Keratinocyte (primary cell): ENCODE measurements at regions not wholly inside any gene's neighbourhood (a gene's known extent, or its start where the extent isn't known, plus 50 kb on each side); places are given as distances from the start of the nearest gene placed in this dataset.
"Not testable (repeated sequence)": the region's sequence is repeated elsewhere in the genome, so short reads cannot be mapped to it uniquely, and the experiment has no call there.

Experiments
- EZH2 ChIP-seq: IDR thresholded peaks from one replicate; pipeline ENCODE4 v1.6.1; 2012; ENCODE audit warnings: inconsistent platforms, mild to moderate bottlenecking, low read length, moderate library complexity
- TF ChIP-seq, protein P1 (sequence below), 3 experiments: IDR thresholded peaks in 1 of 3; conservative IDR thresholded peaks in 1 of 3; optimal IDR thresholded peaks in 1 of 3; 2 replicates in 2 of 3; 3 replicates in 1 of 3; pipeline versions ENCODE3 to v1.5.1; 2011; ENCODE audit warnings: low read length in 3 of 3, mild to moderate bottlenecking in 3 of 3, moderate library complexity in 2 of 3, control low read depth in 1 of 3, inconsistent platforms in 1 of 3; ENCODE audit not compliant: insufficient read depth in 2 of 3; ENCODE audit errors: extremely low read depth in 1 of 3

DNA sequence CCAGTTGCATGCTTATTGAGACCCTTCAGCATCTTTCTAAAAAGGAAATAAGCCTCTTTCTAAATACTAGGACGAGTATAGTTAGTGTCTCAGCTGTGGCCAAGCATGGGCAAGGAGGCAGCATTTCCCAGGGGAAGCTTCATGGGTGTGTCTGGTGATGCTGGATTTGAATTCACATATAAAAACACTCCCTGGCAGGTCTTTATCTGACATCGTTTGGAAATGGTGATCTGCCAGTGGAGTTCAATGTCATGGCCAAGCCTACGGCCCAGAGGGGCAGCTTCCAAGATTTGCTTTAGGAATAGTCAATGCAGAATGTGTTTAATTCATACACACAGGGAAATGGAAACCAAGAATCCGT is 94.7 kb downstream of the SRGAP2 start:
- TF ChIP-seq, protein P1, sequence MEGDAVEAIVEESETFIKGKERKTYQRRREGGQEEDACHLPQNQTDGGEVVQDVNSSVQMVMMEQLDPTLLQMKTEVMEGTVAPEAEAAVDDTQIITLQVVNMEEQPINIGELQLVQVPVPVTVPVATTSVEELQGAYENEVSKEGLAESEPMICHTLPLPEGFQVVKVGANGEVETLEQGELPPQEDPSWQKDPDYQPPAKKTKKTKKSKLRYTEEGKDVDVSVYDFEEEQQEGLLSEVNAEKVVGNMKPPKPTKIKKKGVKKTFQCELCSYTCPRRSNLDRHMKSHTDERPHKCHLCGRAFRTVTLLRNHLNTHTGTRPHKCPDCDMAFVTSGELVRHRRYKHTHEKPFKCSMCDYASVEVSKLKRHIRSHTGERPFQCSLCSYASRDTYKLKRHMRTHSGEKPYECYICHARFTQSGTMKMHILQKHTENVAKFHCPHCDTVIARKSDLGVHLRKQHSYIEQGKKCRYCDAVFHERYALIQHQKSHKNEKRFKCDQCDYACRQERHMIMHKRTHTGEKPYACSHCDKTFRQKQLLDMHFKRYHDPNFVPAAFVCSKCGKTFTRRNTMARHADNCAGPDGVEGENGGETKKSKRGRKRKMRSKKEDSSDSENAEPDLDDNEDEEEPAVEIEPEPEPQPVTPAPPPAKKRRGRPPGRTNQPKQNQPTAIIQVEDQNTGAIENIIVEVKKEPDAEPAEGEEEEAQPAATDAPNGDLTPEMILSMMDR (optimal IDR thresholded peaks at IDR 0.05 in 1 of 3, IDR thresholded peaks at IDR 0.05 in 1 of 3, conservative IDR thresholded peaks at IDR 0.05 in 1 of 3; ENCODE audit: extremely low read depth in 1 of 3, insufficient read depth in 2 of 3, low read length in 3 of 3) = not testable (repeated sequence)
- TF ChIP-seq EZH2 = not testable (repeated sequence)
